H7 (cell line): ENCODE measurements at regions not wholly inside any gene's neighbourhood (a gene's known extent, or its start where the extent isn't known, plus 50 kb on each side); places are given as distances from the start of the nearest gene placed in this dataset.

Source experiments
- DNase-seq: peaks from one replicate; pipeline ENCODE4 v3.0.0; 2012
- H3K27me3 ChIP-seq: 2 replicates; pipeline ENCODE4 v1.6.0; 2011; ENCODE audit warnings: mild to moderate bottlenecking, low read length; ENCODE audit not compliant: control insufficient read depth, insufficient read depth
- H3K36me3 ChIP-seq: replicated peaks from 2 replicates; pipeline ENCODE4 v1.5.1; 2011; ENCODE audit warnings: low read length; ENCODE audit not compliant: control insufficient read depth, insufficient read depth
- H3K4me3 ChIP-seq: 2 replicates; pipeline ENCODE4 v1.5.1; 2011; ENCODE audit warnings: low read depth, mild to moderate bottlenecking, control low read depth, low read length, moderate library complexity; ENCODE audit not compliant: insufficient read depth

- no peaks in the 10 kb centered on the region for H3K36me3 ChIP-seq
- H3K4me3 ChIP-seq, result no peak overlapping the region
- no peaks in the 10 kb centered on the region for H3K27me3 ChIP-seq
- DNase-seq, result no peak
Observed at GRCh38 chr14:104515059-104515810, 64.3 kb upstream of the C14orf180 start.

DNA sequence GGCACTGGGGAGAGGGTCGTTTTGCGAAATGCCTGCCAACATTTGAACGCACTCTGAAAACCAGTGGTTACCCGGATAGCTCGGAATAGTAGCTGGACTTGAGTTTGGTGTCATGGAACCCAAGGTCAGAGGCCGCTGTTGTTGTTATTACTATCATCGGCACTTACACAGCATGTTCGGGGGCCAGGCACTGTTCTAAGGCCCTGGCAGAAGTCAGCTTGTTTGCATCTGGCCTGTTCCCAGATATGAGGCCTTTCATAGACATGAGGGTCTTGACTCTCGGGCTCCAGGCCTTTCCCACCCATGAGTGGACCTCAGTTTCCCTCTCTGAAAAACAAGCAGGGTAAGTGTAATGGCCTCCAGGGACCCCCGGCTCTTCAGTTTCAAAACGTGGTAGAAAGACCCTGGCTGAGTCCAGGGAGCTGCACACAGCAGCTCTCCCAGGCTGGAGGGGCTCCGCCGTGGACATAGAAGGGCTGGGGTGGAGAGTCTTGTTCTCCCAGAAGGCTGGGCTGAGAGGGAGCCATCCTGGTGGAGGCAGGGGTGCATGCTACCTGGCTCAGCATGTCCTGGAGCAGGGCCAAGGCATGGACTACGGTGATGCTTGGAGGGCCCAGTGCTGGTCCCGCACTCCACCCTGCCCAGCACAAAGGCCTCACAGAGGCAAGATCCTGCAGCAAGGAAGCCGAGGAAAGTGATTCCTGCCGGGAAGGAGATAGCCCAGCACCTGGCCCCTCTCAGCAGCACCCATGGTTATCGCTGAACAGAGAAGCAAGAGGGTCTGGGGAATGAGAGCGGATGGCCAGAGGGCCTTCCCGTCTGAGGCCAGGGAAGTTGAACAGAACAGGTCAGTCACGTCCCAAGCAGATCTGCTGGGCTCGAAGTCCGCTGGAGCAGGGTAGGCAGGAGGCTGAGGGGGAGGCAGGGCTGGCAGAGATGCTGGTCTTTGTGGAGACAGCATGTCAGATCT is 63.5 kb upstream of the C14orf180 start:
- H3K4me3 ChIP-seq, result no peak overlapping the region
- DNase-seq, result peak; percentile 14

GRCh38 chr14:104516906-104517305 is 62.7 kb upstream of the C14orf180 start:
- Histone ChIP-seq H3K4me3 (no peak overlapping the region), H3K36me3 (no peaks in the 10 kb centered on the region), H3K27me3 (no peaks in the 10 kb centered on the region)
- DNase-seq, result peak; percentile 10

More for the DNA sequence above, 63.5 kb upstream of the C14orf180 start:
- Histone ChIP-seq H3K27me3 (no peaks in the 10 kb centered on the region), H3K36me3 (no peaks in the 10 kb centered on the region)

DNA sequence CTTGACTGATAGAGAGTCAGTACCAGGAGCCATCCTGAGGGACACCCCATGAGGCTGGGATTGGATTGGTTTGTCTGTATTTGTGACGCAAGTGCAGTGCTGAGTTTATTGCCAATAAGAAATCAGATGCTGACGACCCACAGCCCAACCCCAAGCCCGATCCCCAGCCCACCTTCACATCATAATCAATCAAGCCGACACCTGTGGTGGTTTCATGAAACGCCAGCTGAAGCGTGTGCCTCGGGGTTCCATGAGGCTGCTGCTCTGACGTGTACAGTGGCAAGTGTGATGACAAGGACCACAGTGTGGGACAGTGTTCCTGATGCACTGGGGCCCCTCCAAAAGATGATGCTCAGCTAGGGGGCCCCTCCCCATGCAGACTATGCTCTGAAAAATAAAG is 62.1 kb upstream of the C14orf180 start:
- no peak for DNase-seq
- H3K4me3 ChIP-seq, result no peak overlapping the region
- no peaks in the 10 kb centered on the region for H3K36me3 ChIP-seq
- no peaks in the 10 kb centered on the region for H3K27me3 ChIP-seq

DNA sequence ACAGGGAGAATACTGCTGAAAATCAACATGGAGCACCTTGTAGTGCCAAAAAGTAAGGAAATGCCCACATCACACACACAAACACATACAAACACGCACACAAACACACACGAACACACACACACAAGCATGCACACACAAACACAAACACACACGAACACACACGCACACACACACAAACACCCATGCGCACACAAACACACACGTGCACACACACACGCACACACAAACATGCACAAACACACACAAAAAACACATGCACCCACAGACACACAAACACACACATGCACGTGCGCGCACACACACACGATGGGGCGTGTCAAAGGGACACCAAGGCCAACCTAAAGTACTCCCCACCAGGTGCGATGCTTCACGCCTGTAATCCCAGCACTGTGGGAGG is 61.7 kb upstream of the C14orf180 start:
- DNase-seq, result no peak
- H3K27me3 ChIP-seq, result no peaks in the 10 kb centered on the region
- no peaks in the 10 kb centered on the region for H3K36me3 ChIP-seq

GRCh38 chr14:104518659-104519350 is 60.8 kb upstream of the C14orf180 start:
- Histone ChIP-seq H3K27me3 (no peaks in the 10 kb centered on the region), H3K4me3 (no peak overlapping the region), H3K36me3 (no peaks in the 10 kb centered on the region)
- peak; percentile 6 for DNase-seq

More for the DNA sequence above, 61.7 kb upstream of the C14orf180 start:
- H3K4me3 ChIP-seq, result no peak overlapping the region

GRCh38 chr14:104519721-104520120 is 59.8 kb upstream of the C14orf180 start:
- peak; percentile 14 for DNase-seq
- H3K27me3 ChIP-seq, result no peaks in the 10 kb centered on the region
- H3K4me3 ChIP-seq, result no peak overlapping the region
- no peaks in the 10 kb centered on the region for H3K36me3 ChIP-seq

GRCh38 chr14:104520620-104521410 is 58.7 kb upstream of the C14orf180 start:
- H3K36me3 ChIP-seq, result no peaks in the 10 kb centered on the region
- H3K27me3 ChIP-seq, result no peaks in the 10 kb centered on the region
- DNase-seq, result peak; percentile 8

DNA sequence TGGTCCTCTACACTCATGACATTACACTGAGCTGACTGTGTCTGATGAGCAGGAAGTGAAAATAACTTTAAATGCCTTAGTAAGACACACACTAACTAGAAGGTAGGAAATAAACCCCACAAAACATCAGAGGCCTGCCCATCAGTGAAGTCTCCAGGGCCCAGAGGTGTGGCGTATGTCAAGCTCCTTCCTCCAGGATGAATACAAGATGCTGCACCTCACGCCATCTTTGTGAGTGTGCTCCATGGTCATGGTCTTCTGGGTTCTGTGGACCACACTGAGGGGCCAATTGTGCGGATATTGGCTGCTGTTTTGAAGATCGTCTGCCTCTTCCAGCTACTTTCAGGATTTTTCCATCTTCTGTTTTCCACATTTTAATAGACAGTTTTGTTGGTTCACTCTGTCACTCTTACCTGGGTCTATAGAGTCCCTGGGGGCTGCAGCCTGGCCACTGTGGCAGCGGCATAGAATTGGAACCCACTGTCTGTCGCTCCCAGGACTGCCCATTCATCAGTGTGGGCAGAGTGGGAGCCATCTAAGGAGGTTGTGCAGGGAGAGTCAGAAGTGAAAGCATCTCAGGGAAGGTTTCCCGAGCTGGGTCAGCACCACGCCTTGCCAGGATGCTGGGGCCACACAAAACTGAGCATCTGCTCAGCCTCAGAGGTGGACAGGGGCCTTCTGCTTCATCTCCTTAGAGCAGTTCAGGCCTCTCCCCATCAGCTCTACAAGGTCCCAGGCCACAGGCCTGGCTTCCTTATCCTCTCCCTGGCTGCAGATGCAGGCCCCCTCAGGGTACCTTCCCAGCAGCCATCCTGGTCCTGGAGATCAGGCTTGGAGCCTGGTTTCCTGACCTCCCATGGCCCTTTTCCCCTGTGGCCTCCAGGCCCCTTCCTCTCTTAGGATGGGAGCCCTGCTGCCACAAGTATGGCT is 57.5 kb upstream of the C14orf180 start:
- H3K27me3 ChIP-seq, result no peaks in the 10 kb centered on the region
- no peaks in the 10 kb centered on the region for H3K36me3 ChIP-seq
- no peak overlapping the region for H3K4me3 ChIP-seq
- DNase-seq, result no peak

More at GRCh38 chr14:104520620-104521410, 58.7 kb upstream of the C14orf180 start:
- no peak overlapping the region for H3K4me3 ChIP-seq

DNA sequence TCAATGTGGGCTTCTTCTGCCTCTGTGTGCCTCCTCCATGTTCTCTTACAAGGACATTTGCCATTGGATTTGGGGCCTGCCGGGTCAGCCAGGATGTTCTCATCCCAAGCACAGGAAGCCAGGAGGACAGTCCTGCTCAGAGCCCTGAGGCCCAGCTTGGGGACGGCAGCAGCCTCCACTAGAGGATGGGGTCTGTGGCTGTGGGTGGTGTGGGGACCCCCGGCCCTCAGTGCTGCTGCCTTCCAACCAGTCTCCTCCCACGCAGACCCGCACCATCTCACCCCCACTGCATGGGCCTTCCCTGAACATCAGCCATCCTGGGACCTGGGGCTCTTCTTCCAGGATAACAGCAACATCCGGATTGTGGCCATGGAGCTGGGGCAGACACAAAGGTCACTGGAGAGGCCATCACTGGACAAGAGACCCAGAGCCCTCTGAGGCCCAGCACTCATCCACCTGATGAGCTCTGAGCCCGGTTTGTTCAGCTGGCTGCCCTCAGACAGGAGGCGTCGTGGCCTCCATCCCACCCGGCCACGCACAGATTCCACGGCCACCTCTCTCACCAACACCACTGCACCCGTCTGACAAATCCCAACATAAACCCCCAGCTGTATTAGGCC is 56.5 kb upstream of the C14orf180 start:
- H3K4me3 ChIP-seq, result no peak overlapping the region
- no peaks in the 10 kb centered on the region for H3K27me3 ChIP-seq
- no peak for DNase-seq
- no peaks in the 10 kb centered on the region for H3K36me3 ChIP-seq

- no peak for DNase-seq
- H3K4me3 ChIP-seq, result no peak overlapping the region
- no peaks in the 10 kb centered on the region for H3K27me3 ChIP-seq
- H3K36me3 ChIP-seq, result no peaks in the 10 kb centered on the region
Observed at GRCh38 chr14:104523546-104523935, 56.0 kb upstream of the C14orf180 start.

- H3K27me3 ChIP-seq, result no peaks in the 10 kb centered on the region
- no peaks in the 10 kb centered on the region for H3K36me3 ChIP-seq
- DNase-seq, result no peak
- no peak overlapping the region for H3K4me3 ChIP-seq
Observed at GRCh38 chr14:104524726-104525125, 54.8 kb upstream of the C14orf180 start.
